Central memory CD8-positive, alpha-beta T cell (primary cell): ENCODE measurements at regions not wholly inside any gene's neighbourhood (a gene's known extent, or its start where the extent isn't known, plus 50 kb on each side); places are given as distances from the start of the nearest gene placed in this dataset.

Experiments used
- ATAC-seq: fragments of 150-1000 bp; cut with Tn5 transposase; replicated peaks from 2 replicates; pipeline ENCODE4 v1.10.0; 2022; ENCODE audit warnings: mild to moderate bottlenecking, moderate FRiP score, moderate number of reproducible peaks; ENCODE audit not compliant: poor library complexity, severe bottlenecking; ENCODE audit errors: extremely low read depth
- DNase-seq, 2 donors: peaks; one replicate each; pipeline ENCODE4 v3.0.0; 2021; ENCODE audit warnings: low spot score in 2 of 2
- H3K27ac Mint-ChIP-seq: one replicate; pipeline ENCODE4 v1.8.0; 2022; ENCODE audit warnings: low read depth, mild to moderate bottlenecking, moderate library complexity, mixed read lengths
- H3K27me3 Mint-ChIP-seq: one replicate; pipeline ENCODE4 v1.8.0; 2022; ENCODE audit warnings: mixed read lengths
- H3K36me3 Mint-ChIP-seq: one replicate; pipeline ENCODE4 v1.8.0; 2022; ENCODE audit warnings: mild to moderate bottlenecking, moderate library complexity, mixed read lengths; ENCODE audit not compliant: insufficient read depth
- H3K4me1 Mint-ChIP-seq: one replicate; pipeline ENCODE4 v1.8.0; 2022; ENCODE audit warnings: mixed read lengths
- H3K4me3 Mint-ChIP-seq: one replicate; pipeline ENCODE4 v1.8.0; 2022; ENCODE audit warnings: mild to moderate bottlenecking, moderate library complexity, mixed read lengths
- H3K9me3 Mint-ChIP-seq: one replicate; pipeline ENCODE4 v1.8.0; 2022; ENCODE audit warnings: mixed read lengths

DNA sequence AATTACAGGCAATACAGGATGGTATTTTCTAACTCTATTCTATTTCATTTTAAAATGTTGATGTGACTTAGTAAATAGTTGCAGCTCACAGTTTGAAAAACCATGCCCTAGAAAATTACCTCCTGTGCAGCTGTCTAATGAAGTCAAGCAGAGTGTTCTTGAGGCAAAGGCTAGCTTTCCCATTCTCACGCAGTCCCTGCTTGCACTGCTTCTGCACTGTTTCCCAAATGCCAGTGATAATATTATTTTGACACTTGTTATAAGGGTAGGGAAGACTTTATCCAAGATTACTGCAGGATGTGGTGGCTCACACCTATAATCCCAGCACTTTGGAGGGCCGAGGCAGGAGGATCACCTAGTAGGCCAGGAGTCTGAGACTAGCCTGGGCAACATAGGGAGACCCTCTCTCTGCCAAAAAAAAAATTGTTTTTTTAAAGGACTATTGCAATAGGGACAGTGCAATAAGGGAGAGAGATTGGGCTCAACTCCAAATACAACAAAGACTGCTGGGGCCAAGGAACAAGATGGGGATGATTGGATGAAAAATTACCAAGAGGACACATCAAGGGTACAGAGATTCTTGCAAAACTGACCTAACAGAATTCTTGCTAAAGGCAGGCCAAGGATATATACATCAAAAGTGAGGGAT is 196.1 kb downstream of the LY86 start:
- Mint-ChIP-seq H3K4me3 (no peak overlapping the region), H3K9me3 (no peaks in the 10 kb centered on the region)

DNA sequence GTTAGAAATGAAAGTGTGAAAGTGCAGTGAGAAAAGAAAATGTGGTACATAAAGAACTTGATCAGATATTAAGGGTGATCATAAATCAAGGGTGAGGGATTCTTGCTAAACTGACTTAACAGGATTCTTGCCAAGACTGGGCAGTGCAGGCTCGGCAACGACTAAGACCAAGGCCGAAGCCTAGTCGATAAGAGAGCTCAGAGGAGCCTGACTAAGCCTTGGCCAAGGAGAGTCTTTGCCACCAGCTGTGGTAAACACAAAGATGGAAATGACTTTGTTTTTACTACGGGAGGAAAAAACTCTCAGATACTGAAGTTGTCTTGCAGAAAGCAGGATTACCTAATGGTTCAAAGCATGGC is 196.6 kb downstream of the LY86 start:
- no peaks in the 10 kb centered on the region for H3K9me3 Mint-ChIP-seq
- no peak overlapping the region for H3K27ac Mint-ChIP-seq
- H3K36me3 Mint-ChIP-seq, result no peaks in the 10 kb centered on the region

More for the DNA sequence above, 196.1 kb downstream of the LY86 start:
- Mint-ChIP-seq H3K27ac (no peak overlapping the region), H3K4me1 (no peaks in the 10 kb centered on the region), H3K36me3 (no peaks in the 10 kb centered on the region), H3K27me3 (peaks cover 16% of the 10 kb centered on the region)
- DNase-seq, result no peak
- no peak for ATAC-seq

DNA sequence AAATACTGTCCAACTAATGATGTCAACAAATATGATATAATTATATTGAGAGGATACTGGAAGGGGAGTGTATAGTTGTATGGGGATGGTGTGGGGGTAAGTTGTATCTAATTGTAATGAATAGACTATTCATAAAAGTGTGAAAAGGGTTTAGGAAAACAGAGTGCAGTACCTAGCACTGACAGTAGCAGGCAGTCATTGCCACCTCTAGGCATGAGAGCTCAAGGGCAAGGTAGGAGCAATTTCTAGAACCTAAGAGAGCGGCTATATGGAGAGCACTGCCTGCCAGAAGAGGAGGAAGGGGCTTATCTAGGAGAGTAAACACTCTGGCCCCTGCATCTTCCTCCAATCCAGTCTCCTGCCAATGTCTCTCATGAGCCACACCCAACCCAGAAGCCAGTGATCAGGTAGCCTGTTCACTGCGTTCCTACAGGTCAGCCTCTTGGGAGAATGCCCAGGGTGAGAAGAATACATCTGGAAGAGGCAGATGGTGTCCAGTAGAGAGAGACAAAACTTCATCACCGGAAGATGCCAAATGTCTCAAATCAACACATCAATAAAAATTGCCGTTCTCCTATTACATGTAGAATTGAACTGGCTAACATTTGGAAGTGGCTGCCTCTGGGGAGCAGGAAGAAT is 200.0 kb downstream of the LY86 start:
- Mint-ChIP-seq H3K27me3 (no peaks in the 10 kb centered on the region), H3K4me3 (no peak overlapping the region), H3K4me1 (no peaks in the 10 kb centered on the region), H3K27ac (no peak overlapping the region), H3K36me3 (no peaks in the 10 kb centered on the region), H3K9me3 (no peaks in the 10 kb centered on the region)
- ATAC-seq (no peak), DNase-seq (no peak)

More for the DNA sequence above, 196.6 kb downstream of the LY86 start:
- DNase-seq (no peak), ATAC-seq (no peak)
- Mint-ChIP-seq H3K4me3 (no peak overlapping the region), H3K4me1 (no peaks in the 10 kb centered on the region), H3K27me3 (peaks cover 11% of the 10 kb centered on the region)

DNA sequence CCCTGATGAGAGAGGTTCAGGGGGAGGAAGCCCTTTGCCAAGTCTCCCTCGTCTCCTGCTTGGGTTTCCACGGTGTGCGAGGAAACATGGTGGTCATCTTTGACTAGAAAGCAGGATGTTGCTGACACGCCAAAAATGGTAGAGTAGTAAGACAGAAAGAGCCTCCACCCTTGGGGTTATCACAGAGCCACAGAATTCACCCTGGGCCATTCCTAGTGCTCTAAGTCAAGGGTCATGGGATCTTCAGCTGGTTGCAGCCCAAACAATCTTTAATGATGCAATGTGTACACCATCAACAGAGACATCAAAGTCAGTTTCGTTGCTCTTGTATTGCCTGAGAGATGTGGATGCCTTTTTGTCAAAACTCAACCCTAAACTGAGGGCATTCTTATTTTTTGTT is 201.9 kb downstream of the LY86 start:
- peaks cover 5% of the 10 kb centered on the region for H3K4me1 Mint-ChIP-seq
- H3K36me3 Mint-ChIP-seq, result no peaks in the 10 kb centered on the region
- no peak for DNase-seq
- H3K9me3 Mint-ChIP-seq, result no peaks in the 10 kb centered on the region
- no peak for ATAC-seq
- no peak overlapping the region for H3K4me3 Mint-ChIP-seq
- no peak overlapping the region for H3K27ac Mint-ChIP-seq
- no peaks in the 10 kb centered on the region for H3K27me3 Mint-ChIP-seq

DNA sequence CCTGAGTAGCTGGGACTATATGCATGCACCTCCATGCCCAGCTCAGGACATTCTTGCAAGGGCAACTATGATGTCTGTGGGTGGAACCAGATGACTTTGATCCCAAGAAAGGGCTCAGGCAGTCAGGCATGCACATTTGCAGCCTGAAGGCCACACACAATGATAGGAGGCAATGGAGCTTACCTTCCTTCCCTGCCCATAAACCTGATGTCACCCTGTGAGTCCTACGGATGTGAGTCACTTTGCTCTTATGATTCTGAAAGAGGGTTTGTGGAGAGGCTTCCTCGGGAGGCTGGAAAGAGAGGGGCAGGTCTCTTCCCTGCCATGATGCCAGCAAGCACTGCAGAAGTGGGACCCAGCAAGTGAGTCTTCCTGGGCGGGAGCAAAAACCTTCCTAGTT is 202.4 kb downstream of the LY86 start:
- Mint-ChIP-seq H3K9me3 (no peaks in the 10 kb centered on the region), H3K4me1 (peaks cover 5% of the 10 kb centered on the region), H3K4me3 (no peak overlapping the region), H3K27me3 (no peaks in the 10 kb centered on the region), H3K27ac (no peak overlapping the region), H3K36me3 (no peaks in the 10 kb centered on the region)
- ATAC-seq (no peak), DNase-seq (no peak)

DNA sequence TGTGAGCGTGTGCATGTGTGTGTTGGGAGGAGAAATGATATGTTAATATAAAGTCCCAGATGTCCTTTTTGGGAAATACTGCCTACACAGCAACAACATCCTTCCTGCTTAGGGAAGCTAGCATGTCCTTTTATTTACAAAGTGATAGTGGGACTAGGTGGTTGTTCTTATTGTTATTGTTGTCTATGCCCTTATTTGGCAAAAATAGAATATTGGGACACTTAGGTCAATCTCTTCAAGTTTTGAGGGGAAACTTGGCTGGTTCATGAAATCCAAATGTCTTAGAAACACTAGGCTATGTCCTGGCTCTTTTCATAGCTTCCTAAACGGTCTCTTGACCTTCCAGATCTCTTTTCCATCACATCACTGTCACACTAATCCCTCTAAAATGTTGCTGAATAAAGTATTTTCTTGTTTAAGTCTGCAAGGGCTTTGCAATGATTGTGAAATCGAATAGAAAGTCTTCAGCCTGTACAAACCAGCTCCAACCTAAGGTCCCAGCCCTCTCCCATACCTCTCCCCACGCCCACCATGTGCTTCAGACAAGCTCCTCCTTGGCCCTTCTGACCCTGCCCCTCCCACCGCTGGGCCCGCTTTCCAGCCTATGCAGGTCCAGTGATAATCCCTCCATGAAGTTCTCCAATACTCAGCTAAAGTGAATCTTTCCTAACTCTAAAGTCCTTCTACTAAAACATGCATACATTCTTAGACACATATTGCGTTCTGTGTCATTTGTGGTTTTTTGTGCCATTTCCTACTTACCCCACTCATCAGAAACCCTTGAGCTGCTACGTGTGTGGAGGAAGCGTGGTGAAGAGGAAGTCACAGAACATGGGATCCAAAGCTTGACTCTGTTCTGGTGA is 205.1 kb downstream of the LY86 start:
- H3K27me3 Mint-ChIP-seq, result no peaks in the 10 kb centered on the region
- H3K36me3 Mint-ChIP-seq, result no peaks in the 10 kb centered on the region
- DNase-seq (no peak), ATAC-seq (no peak)
- H3K4me1 Mint-ChIP-seq, result peaks cover 5% of the 10 kb centered on the region
- H3K4me3 Mint-ChIP-seq, result no peak overlapping the region
- no peaks in the 10 kb centered on the region for H3K9me3 Mint-ChIP-seq
- no peak overlapping the region for H3K27ac Mint-ChIP-seq

DNA sequence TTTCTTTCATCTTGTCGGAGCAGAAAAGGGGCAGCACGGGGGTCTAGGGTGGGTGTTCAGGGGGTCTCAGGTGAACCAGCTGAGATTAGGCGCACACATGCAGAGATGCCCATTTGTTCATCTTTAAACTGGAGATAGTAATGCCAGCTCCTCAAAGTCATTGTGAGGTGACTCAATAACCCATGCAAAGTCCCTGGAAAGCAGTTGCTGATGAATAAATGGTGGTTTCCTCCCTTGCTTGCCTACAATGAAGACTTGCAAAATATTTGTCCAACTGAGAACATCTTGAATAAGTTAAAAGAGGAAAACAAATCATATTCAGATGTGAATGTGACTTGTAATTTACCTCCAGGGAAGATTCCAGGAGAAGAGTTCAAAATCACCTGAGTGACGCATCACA is 206.9 kb downstream of the LY86 start:
- Mint-ChIP-seq H3K9me3 (no peaks in the 10 kb centered on the region), H3K36me3 (no peaks in the 10 kb centered on the region), H3K27ac (no peak overlapping the region), H3K4me3 (no peak overlapping the region), H3K27me3 (no peaks in the 10 kb centered on the region), H3K4me1 (peaks cover 5% of the 10 kb centered on the region)
- ATAC-seq, result no peak
- DNase-seq, result no peak

DNA sequence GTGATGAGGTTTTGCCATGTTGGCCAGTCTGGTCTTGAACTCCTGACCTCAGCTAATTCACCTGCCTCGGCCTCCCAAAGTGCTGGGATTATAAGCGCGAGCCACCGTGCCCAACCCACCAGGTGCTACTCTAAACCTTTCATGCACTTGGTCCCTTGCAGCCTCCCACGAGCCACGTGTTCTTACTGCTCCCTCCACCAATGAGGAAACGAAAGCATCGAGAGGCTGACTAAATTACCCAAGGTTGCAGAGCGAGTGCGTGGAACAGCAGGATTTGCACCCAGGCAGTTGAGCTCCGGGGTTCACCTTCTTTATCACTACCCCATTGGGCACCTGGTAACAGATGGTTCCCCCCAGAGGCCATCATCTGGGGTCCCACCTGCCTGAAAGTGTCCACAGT is 208.3 kb downstream of the LY86 start:
- ATAC-seq, result no peak
- H3K36me3 Mint-ChIP-seq, result no peaks in the 10 kb centered on the region
- H3K27ac Mint-ChIP-seq, result no peak overlapping the region
- DNase-seq, result no peak
- H3K4me3 Mint-ChIP-seq, result no peak overlapping the region
- no peaks in the 10 kb centered on the region for H3K9me3 Mint-ChIP-seq
- H3K4me1 Mint-ChIP-seq, result peaks cover 5% of the 10 kb centered on the region
- H3K27me3 Mint-ChIP-seq, result no peaks in the 10 kb centered on the region

DNA sequence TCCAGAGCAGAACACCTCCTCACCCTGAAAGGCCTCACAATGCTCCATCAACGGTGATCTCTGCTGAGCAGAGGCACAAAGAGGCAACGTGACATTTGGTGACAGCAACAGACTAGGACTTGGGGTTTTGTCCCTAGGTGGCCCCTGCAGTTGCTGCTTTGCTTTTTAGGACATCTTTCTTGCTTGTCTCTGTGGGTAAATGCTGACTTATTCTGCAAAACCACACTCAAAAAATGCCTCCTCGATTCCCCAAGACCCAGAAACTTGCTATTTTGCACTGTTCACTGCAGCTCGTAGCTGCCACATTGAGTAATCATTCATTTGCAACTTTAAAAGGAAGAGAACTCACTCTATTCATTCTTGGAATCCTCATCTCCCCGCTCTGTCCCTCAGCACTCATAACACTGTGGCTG is 209.9 kb downstream of the LY86 start:
- no peaks in the 10 kb centered on the region for H3K36me3 Mint-ChIP-seq
- no peak overlapping the region for H3K27ac Mint-ChIP-seq
- no peak for DNase-seq
- H3K27me3 Mint-ChIP-seq, result no peaks in the 10 kb centered on the region
- peaks cover 5% of the 10 kb centered on the region for H3K4me1 Mint-ChIP-seq
- no peaks in the 10 kb centered on the region for H3K9me3 Mint-ChIP-seq
- no peak overlapping the region for H3K4me3 Mint-ChIP-seq
- ATAC-seq, result no peak

DNA sequence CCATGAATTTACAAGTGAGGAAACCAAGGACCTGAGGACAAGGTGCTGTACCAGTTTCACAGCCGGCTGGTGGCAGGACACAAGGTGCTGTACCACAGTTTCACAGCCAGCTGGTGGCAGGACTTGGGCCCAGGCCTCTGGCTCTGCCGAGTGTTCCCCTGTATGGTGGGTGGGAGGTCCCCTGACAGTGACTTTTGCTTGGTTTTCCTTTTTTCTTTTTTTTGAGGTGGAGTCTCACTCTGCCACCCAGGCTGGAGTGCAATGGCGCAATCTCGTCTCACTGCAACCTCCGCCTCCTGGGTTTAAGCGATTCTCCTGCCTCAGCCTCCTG is 212.4 kb downstream of the LY86 start:
- Mint-ChIP-seq H3K9me3 (no peaks in the 10 kb centered on the region), H3K4me3 (no peak overlapping the region), H3K27ac (no peak overlapping the region), H3K36me3 (no peaks in the 10 kb centered on the region), H3K27me3 (no peaks in the 10 kb centered on the region), H3K4me1 (no peaks in the 10 kb centered on the region)
- ATAC-seq, result no peak
- no peak for DNase-seq

DNA sequence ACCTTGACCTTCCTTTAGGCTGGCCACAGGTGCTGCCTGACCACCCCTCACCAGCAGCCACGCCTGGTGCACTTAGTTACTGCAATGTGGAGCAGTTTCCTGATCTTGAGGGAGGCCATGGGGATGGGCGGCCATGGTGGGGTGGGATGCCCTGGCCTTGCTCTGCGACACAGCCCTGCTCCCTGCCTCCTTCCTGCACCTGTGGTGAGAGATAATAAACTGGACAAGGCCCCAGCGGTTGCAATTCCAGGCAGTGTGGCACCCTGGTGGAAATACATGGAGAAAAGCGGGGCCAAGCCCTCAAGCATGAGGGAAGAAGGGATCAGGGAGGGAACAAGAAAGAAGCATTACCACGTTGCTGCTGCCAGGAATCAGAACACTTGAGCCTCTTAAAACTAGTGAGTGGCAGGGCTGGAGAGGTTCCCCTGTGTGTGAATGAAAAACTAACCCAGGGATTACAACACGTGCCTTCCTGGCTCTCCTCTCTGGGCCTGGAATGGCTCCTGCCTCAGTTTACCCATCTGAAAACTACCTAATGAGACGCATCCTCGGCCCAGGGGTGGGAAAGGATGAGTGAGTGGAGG is 213.2 kb downstream of the LY86 start:
- Mint-ChIP-seq H3K4me1 (no peaks in the 10 kb centered on the region), H3K4me3 (no peak overlapping the region), H3K9me3 (no peaks in the 10 kb centered on the region), H3K27ac (no peak overlapping the region), H3K27me3 (no peaks in the 10 kb centered on the region), H3K36me3 (no peaks in the 10 kb centered on the region)
- ATAC-seq (no peak), DNase-seq (no peak)

DNA sequence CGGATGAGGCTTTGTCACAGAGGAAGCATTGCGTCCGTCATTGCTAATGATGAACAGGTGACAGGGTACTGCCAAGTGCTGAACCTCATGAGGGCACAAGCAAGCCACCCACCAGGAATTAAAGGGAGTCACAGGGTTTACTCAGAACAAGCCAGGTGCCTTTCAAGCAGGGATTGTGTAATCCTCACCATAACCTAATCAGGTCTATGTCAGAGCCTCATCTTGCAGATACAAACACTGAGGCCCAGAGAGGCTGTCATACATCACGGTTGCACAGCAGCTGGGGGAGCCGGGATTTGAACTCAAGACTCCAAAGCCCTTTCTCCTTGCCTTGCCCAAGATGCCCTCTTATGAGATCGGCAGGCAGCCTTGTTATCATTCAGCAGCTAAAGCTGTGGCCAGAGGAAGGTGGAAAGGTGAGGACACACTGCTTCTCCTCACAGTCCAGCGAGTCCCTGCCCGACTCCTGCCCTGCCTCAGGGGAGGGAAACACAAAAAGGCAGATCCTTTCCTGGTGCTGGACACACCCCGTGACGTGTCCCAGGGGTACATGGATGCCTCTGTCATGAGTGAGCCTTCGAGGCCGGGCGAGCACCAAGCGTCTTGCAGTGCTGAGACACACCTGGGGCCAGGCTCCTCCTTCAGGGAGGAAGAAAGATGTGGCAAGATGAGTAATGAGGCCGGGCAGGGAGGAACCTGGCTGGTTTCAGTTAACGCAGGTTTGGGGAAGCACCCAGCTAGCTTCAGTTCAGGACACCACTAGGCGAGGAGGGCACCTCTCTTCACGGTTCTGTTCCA is 214.9 kb downstream of the LY86 start:
- ATAC-seq (no peak), DNase-seq (no peak)
- no peaks in the 10 kb centered on the region for H3K9me3 Mint-ChIP-seq
- H3K4me1 Mint-ChIP-seq, result no peaks in the 10 kb centered on the region
- H3K4me3 Mint-ChIP-seq, result no peak overlapping the region
- no peaks in the 10 kb centered on the region for H3K36me3 Mint-ChIP-seq
- no peak overlapping the region for H3K27ac Mint-ChIP-seq
- peaks cover 5% of the 10 kb centered on the region for H3K27me3 Mint-ChIP-seq
